IPS-NIHi7 (cell line): ENCODE measurements at regions not wholly inside any gene's neighbourhood (a gene's known extent, or its start where the extent isn't known, plus 50 kb on each side); places are given as distances from the start of the nearest gene placed in this dataset.
A peak's percentile ranks its signal among the peaks of the same experiment; 100 is the strongest.

ENCODE experiments used
- DNase-seq: peaks from one replicate; pipeline ENCODE4 v3.0.0; 2012; ENCODE audit warnings: mixed read lengths; ENCODE audit errors: extremely low spot score

GRCh38 chr4:186360551-186360950, 94.6 kb downstream of the F11 start:
- no peak for DNase-seq

GRCh38 chr4:186351668-186352194, 85.7 kb downstream of the F11 start:
- no peak for DNase-seq

GRCh38 chr4:186348433-186348832, 82.4 kb downstream of the F11 start:
- DNase-seq = no peak

- DNase-seq = no peak
Measured at GRCh38 chr4:186347743-186348142, 81.8 kb downstream of the F11 start.

- DNase-seq = peak; percentile 42
Measured at GRCh38 chr4:186345184-186345583, 79.2 kb downstream of the F11 start.

- DNase-seq = no peak
Measured at GRCh38 chr4:186342582-186342981, 76.6 kb downstream of the F11 start.

GRCh38 chr4:186341655-186342054, 75.7 kb downstream of the F11 start:
- DNase-seq = no peak
